ENCODE measurements at regions not wholly inside any gene's neighbourhood (a gene's known extent, or its start where the extent isn't known, plus 50 kb on each side); places are given as distances from the start of the nearest gene placed in this dataset.

DNA sequence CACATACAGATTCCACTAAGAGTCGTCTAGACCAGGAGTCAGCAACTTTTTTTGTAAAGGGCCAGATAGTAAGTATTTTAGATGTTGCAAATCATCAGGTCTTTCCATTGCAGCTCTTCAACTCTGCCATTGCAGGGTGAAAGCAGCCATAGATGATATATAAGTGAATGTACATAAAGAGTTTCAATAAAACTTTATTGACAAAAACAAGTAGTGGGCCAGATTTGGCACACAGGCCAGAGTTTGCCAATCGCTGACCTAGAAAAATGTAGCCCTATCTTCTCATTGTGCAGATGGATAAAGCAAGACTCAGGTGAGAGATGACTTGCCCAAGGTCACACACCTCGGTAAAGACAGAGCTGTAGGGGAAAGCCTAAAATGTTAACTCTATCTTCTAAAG is 474.7 kb downstream of the MED13L start:
- no peak for TF ChIP-seq POLR2AphosphoS5 (IDR thresholded peaks at IDR 0.05)
- TF ChIP-seq, protein P1, sequence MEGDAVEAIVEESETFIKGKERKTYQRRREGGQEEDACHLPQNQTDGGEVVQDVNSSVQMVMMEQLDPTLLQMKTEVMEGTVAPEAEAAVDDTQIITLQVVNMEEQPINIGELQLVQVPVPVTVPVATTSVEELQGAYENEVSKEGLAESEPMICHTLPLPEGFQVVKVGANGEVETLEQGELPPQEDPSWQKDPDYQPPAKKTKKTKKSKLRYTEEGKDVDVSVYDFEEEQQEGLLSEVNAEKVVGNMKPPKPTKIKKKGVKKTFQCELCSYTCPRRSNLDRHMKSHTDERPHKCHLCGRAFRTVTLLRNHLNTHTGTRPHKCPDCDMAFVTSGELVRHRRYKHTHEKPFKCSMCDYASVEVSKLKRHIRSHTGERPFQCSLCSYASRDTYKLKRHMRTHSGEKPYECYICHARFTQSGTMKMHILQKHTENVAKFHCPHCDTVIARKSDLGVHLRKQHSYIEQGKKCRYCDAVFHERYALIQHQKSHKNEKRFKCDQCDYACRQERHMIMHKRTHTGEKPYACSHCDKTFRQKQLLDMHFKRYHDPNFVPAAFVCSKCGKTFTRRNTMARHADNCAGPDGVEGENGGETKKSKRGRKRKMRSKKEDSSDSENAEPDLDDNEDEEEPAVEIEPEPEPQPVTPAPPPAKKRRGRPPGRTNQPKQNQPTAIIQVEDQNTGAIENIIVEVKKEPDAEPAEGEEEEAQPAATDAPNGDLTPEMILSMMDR (IDR thresholded peaks at IDR 0.05; ENCODE audit: poor library complexity, severe bottlenecking): no peak
- no peak for TF ChIP-seq EP300 (conservative IDR thresholded peaks at IDR 0.05; ENCODE audit: poor library complexity, severe bottlenecking)
- no peak for TF ChIP-seq EZH2 (IDR thresholded peaks at IDR 0.05; ENCODE audit: borderline replicate concordance, insufficient read depth, low read length, poor library complexity, severe bottlenecking)
